Loucy (cell line): ENCODE measurements at regions not wholly inside any gene's neighbourhood (a gene's known extent, or its start where the extent isn't known, plus 50 kb on each side); places are given as distances from the start of the nearest gene placed in this dataset.

Experiments
- EZH2phosphoT487 ChIP-seq: fragments of 200-600 bp; IDR thresholded peaks from 2 replicates; pipeline ENCODE4 v1.6.1; 2018; ENCODE audit warnings: antibody characterized with exemption, mild to moderate bottlenecking, moderate library complexity, borderline replicate concordance
- TF ChIP-seq, protein P1 (sequence below): fragments of 200-600 bp; sonication (generic); conservative IDR thresholded peaks from 2 replicates; pipeline ENCODE4 v1.5.1; 2014; ENCODE audit warnings: mild to moderate bottlenecking, antibody characterized with exemption, low read length

DNA sequence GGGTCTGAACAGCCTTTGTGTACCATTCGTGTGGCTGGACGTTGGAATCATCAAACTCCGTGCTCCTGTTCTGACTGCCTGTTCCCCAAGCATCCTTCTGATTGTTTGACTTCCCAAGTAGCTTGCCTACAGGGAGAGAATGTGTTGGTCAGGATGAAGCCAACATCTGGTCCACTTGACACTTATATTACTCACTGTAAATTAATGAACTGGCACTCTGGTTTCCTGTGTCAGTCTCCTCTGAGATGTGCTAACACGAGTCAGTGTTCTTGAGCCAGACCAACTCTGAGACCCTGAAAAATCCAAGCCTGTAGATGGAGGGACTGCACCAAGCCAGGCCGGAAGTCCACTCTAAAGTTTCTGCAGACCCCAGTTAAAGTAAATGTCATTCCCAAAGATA, 440.9 kb downstream of the ZNF516 start:
- no peak for TF ChIP-seq EZH2phosphoT487
- TF ChIP-seq, protein P1, sequence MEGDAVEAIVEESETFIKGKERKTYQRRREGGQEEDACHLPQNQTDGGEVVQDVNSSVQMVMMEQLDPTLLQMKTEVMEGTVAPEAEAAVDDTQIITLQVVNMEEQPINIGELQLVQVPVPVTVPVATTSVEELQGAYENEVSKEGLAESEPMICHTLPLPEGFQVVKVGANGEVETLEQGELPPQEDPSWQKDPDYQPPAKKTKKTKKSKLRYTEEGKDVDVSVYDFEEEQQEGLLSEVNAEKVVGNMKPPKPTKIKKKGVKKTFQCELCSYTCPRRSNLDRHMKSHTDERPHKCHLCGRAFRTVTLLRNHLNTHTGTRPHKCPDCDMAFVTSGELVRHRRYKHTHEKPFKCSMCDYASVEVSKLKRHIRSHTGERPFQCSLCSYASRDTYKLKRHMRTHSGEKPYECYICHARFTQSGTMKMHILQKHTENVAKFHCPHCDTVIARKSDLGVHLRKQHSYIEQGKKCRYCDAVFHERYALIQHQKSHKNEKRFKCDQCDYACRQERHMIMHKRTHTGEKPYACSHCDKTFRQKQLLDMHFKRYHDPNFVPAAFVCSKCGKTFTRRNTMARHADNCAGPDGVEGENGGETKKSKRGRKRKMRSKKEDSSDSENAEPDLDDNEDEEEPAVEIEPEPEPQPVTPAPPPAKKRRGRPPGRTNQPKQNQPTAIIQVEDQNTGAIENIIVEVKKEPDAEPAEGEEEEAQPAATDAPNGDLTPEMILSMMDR: no peak
